ENCODE measurements at regions not wholly inside any gene's neighbourhood (a gene's known extent, or its start where the extent isn't known, plus 50 kb on each side); places are given as distances from the start of the nearest gene placed in this dataset.

DNA sequence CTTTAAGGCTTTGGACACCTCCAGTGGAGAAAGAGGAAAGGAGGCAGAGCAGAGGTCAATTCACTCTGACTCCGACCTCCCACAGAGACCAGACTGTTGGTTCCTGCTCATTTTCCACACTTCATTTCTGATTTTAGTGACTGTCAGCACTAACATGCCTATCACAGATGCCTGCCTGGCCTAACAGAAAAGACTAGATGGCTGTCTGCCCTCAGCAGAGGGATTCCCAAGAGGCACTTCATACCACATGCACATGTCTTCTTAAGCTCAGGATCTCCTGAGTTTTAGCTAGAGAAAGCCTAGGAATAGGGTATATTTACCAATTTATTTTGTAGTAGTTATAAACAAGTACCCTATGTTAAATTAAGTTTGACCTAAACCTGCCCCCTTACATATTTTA lies 336.0 kb downstream of the ENC1 start:
- CTCF ChIA-PET, result no interaction called here
- Histone ChIP-seq H3K9me2 (ENCODE audit: insufficient read depth) (no peaks in the 10 kb centered on the region), H3K4me1 (ENCODE audit: control insufficient read depth in 1 of 2, insufficient read depth in 2 of 2, low read length in 2 of 2) (no peaks in the 10 kb centered on the region), H2AFZ (ENCODE audit: low read depth, low read length, poor library complexity, severe bottlenecking) (no peak overlapping the region), H3K9me3 (ENCODE audit: control insufficient read depth in 1 of 2, insufficient read depth in 1 of 2, low read depth in 1 of 2, low read length in 2 of 2) (no peaks in the 10 kb centered on the region), H3K36me3 (ENCODE audit: control insufficient read depth in 1 of 2, insufficient read depth in 2 of 2, low read length in 2 of 2) (no peaks in the 10 kb centered on the region), H4K20me1 (ENCODE audit: insufficient read depth) (no peaks in the 10 kb centered on the region), H3K27me3 (ENCODE audit: insufficient read depth, low read length) (no peaks in the 10 kb centered on the region), H3K27ac (ENCODE audit: low read depth, low read length) (no peak overlapping the region), H3K4me2 (ENCODE audit: low read length) (no peak overlapping the region), H3K4me3 (replicated peaks in 1 of 2; ENCODE audit: low read depth in 1 of 2, low read length in 2 of 2) (no peak overlapping the region), H3K79me2 (ENCODE audit: insufficient read depth, low read length) (no peaks in the 10 kb centered on the region), H3K9ac (ENCODE audit: low read length) (no peak overlapping the region)
- POLR2A ChIA-PET, result no interaction called here
- BruUV-seq (replicated peaks), result no TSS peak
- intact Hi-C loops (cut with micrococcal nuclease), result no loop called here
- RAD21 ChIA-PET (ENCODE audit: low non-redundant PET in 1 of 2, low total read pairs in 2 of 2, uncharacterized antibody in 2 of 2, unreplicated experiment in 2 of 2), result no interaction called here
- no peak for ATAC-seq
- no peak for DNase-seq (ENCODE audit: low read depth, low spot score)
- TF ChIP-seq ELF1 (IDR thresholded peaks at IDR 0.05; ENCODE audit: borderline replicate concordance, low read depth) (no peak), POLR2A (IDR thresholded peaks at IDR 0.05; ENCODE audit: borderline replicate concordance, extremely low read depth, insufficient read depth, insufficient read length) (no peak), SRF (IDR thresholded peaks at IDR 0.05; ENCODE audit: low read depth) (no peak), ZFX (IDR thresholded peaks at IDR 0.05) (no peak), CEBPB (IDR thresholded peaks at IDR 0.05; ENCODE audit: low read depth) (no peak), ZNF274 (IDR thresholded peaks at IDR 0.05; ENCODE audit: low read depth, low read length) (no peak), EGR1 (IDR thresholded peaks at IDR 0.05; ENCODE audit: low read depth) (no peak), EZH2 (IDR thresholded peaks at IDR 0.05) (no peak), FOSL1 (IDR thresholded peaks at IDR 0.05; ENCODE audit: low read depth) (no peak), JUND (IDR thresholded peaks at IDR 0.05) (no peak)

GRCh38 chr5:74303578-74303977 lies 336.9 kb downstream of the ENC1 start:
- no peaks in the 10 kb centered on the region for H4K20me1 ChIP-seq (ENCODE audit: insufficient read depth)
- H3K4me1 ChIP-seq (ENCODE audit: control insufficient read depth in 1 of 2, insufficient read depth in 2 of 2, low read length in 2 of 2), result no peaks in the 10 kb centered on the region
- POLR2A ChIA-PET, result no interaction called here
- H3K4me2 ChIP-seq (ENCODE audit: low read length), result no peak overlapping the region
- ATAC-seq, result no peak
- no peak overlapping the region for H3K27ac ChIP-seq (ENCODE audit: low read depth, low read length)
- H2AFZ ChIP-seq (ENCODE audit: low read depth, low read length, poor library complexity, severe bottlenecking), result no peak overlapping the region
- H3K27me3 ChIP-seq (ENCODE audit: insufficient read depth, low read length), result no peaks in the 10 kb centered on the region
- H3K9me3 ChIP-seq (ENCODE audit: control insufficient read depth in 1 of 2, insufficient read depth in 1 of 2, low read depth in 1 of 2, low read length in 2 of 2), result no peaks in the 10 kb centered on the region
- no TSS peak for BruUV-seq (replicated peaks)
- H3K36me3 ChIP-seq (ENCODE audit: control insufficient read depth in 1 of 2, insufficient read depth in 2 of 2, low read length in 2 of 2), result no peaks in the 10 kb centered on the region
- CTCF ChIA-PET, result no interaction called here
- H3K9me2 ChIP-seq (ENCODE audit: insufficient read depth), result no peaks in the 10 kb centered on the region
- no peak overlapping the region for H3K4me3 ChIP-seq (replicated peaks in 1 of 2; ENCODE audit: low read depth in 1 of 2, low read length in 2 of 2)
- no peak for DNase-seq (ENCODE audit: low read depth, low spot score)
- H3K9ac ChIP-seq (ENCODE audit: low read length), result no peak overlapping the region
- intact Hi-C loops (cut with micrococcal nuclease), result no loop called here
- RAD21 ChIA-PET (ENCODE audit: low non-redundant PET in 1 of 2, low total read pairs in 2 of 2, uncharacterized antibody in 2 of 2, unreplicated experiment in 2 of 2), result no interaction called here
- no peaks in the 10 kb centered on the region for H3K79me2 ChIP-seq (ENCODE audit: insufficient read depth, low read length)
- TF ChIP-seq POLR2AphosphoS5 (IDR thresholded peaks at IDR 0.05; ENCODE audit: low read depth, low read length) (no peak), YY1 (IDR thresholded peaks at IDR 0.05; ENCODE audit: extremely low read depth, insufficient replicate concordance, low read depth, low read length) (no peak), MAX (IDR thresholded peaks at IDR 0.05) (no peak), EZH2 (IDR thresholded peaks at IDR 0.05) (no peak), ZFX (IDR thresholded peaks at IDR 0.05) (no peak), ZBTB33 (IDR thresholded peaks at IDR 0.05; ENCODE audit: extremely low read depth, insufficient replicate concordance, low read length) (no peak), JUND (IDR thresholded peaks at IDR 0.05) (no peak), SRF (IDR thresholded peaks at IDR 0.05; ENCODE audit: low read depth) (no peak), CEBPB (IDR thresholded peaks at IDR 0.05; ENCODE audit: low read depth) (no peak), RAD21 (IDR thresholded peaks at IDR 0.05; ENCODE audit: low read depth) (no peak), ELF1 (IDR thresholded peaks at IDR 0.05; ENCODE audit: borderline replicate concordance, low read depth) (no peak), ZNF274 (IDR thresholded peaks at IDR 0.05; ENCODE audit: low read depth, low read length) (no peak), CBX3 (IDR thresholded peaks at IDR 0.05; ENCODE audit: low read depth) (no peak), SIN3A (IDR thresholded peaks at IDR 0.05; ENCODE audit: low read depth) (no peak)
- TF ChIP-seq, protein P1, sequence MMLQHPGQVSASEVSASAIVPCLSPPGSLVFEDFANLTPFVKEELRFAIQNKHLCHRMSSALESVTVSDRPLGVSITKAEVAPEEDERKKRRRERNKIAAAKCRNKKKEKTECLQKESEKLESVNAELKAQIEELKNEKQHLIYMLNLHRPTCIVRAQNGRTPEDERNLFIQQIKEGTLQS (IDR thresholded peaks at IDR 0.05), result no peak
